SU-DHL-6 (cell line): ENCODE measurements at regions not wholly inside any gene's neighbourhood (a gene's known extent, or its start where the extent isn't known, plus 50 kb on each side); places are given as distances from the start of the nearest gene placed in this dataset.

ENCODE experiments used
- EZH2phosphoT487 ChIP-seq: fragments of 200-600 bp; sonication (generic), shearing (Covaris generic); conservative IDR thresholded peaks from 2 replicates; pipeline ENCODE4 v1.6.1; 2018; ENCODE audit warnings: mild to moderate bottlenecking, antibody characterized with exemption, low read length, moderate library complexity, mixed read lengths
- TF ChIP-seq, protein P1 (sequence below): fragments of 200-600 bp; sonication (generic); IDR thresholded peaks from one replicate; pipeline ENCODE4 v1.5.1; 2017; ENCODE audit warnings: antibody characterized with exemption, mild to moderate bottlenecking, low read length, moderate library complexity; ENCODE audit not compliant: insufficient read depth, poor library complexity, severe bottlenecking

DNA sequence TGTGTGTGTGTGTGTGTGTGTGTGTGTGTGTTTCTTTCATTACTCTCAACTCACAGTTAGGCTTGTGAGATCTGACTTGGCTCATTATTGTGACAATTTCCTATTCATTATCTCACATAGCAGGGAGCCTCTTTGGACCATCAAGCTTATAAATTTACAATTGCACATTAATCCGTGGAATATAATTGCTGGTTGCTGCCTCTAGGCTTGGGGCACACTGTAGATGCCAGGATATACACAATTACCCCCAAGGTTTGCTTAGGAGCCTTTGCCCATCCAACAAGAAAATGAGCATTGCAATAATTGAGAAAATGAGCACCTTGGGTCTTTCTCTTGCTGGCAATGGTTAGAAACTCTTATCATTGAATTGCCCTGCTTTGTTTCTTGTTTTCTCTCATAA is 161.6 kb upstream of the DMRTA1 start:
- no peak for TF ChIP-seq EZH2phosphoT487
- TF ChIP-seq, protein P1, sequence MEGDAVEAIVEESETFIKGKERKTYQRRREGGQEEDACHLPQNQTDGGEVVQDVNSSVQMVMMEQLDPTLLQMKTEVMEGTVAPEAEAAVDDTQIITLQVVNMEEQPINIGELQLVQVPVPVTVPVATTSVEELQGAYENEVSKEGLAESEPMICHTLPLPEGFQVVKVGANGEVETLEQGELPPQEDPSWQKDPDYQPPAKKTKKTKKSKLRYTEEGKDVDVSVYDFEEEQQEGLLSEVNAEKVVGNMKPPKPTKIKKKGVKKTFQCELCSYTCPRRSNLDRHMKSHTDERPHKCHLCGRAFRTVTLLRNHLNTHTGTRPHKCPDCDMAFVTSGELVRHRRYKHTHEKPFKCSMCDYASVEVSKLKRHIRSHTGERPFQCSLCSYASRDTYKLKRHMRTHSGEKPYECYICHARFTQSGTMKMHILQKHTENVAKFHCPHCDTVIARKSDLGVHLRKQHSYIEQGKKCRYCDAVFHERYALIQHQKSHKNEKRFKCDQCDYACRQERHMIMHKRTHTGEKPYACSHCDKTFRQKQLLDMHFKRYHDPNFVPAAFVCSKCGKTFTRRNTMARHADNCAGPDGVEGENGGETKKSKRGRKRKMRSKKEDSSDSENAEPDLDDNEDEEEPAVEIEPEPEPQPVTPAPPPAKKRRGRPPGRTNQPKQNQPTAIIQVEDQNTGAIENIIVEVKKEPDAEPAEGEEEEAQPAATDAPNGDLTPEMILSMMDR: no peak
